ENCODE measurements at regions not wholly inside any gene's neighbourhood (a gene's known extent, or its start where the extent isn't known, plus 50 kb on each side); places are given as distances from the start of the nearest gene placed in this dataset.

- TF ChIP-seq CBX8 (IDR thresholded peaks at IDR 0.05; ENCODE audit: borderline replicate concordance, extremely low read depth, low read depth, low read length, poor library complexity, severe bottlenecking) (no peak), ATF7 (IDR thresholded peaks at IDR 0.05) (no peak), PCBP1 (IDR thresholded peaks at IDR 0.05; ENCODE audit: low read depth, low read length, poor library complexity, severe bottlenecking) (no peak), BDP1 (IDR thresholded peaks at IDR 0.05; ENCODE audit: insufficient read depth, insufficient read length) (no peak), NRF1 (conservative IDR thresholded peaks at IDR 0.05 in 1 of 2, IDR thresholded peaks at IDR 0.05 in 1 of 2) (no peak), CC2D1A (IDR thresholded peaks at IDR 0.05) (no peak)
These were observed 71.7 kb upstream of the PMFBP1 start (continued) for GRCh38 chr16:72243621-72244020.

- Histone ChIP-seq H3K36me3 (ENCODE audit: control insufficient read depth, insufficient read depth, low read length) (no peaks in the 10 kb centered on the region), H4K20me1 (replicated peaks; ENCODE audit: control insufficient read depth, insufficient read depth, low read length) (no peaks in the 10 kb centered on the region), H3K9ac (ENCODE audit: insufficient read depth in 1 of 2, low read depth in 2 of 2, low read length in 2 of 2) (no peak overlapping the region), H3K79me2 (ENCODE audit: control insufficient read depth, insufficient read depth, low read length) (no peaks in the 10 kb centered on the region), H3K4me2 (ENCODE audit: insufficient read depth, low read length) (no peak overlapping the region), H3K27me3 (ENCODE audit: control insufficient read depth in 2 of 2, insufficient read depth in 2 of 2, low read length in 2 of 2) (peaks cover 0 to 2% of the 10 kb centered on the region in 2 experiments; a peak in 1 of 5 replicates), H3K9me3 (replicated peaks; ENCODE audit: control insufficient read depth, insufficient read depth, low read depth, low read length) (no peaks in the 10 kb centered on the region), H3K4me1 (replicated peaks in 1 of 2; ENCODE audit: control insufficient read depth in 2 of 2, insufficient read depth in 2 of 2, low read length in 2 of 2) (no peaks in the 10 kb centered on the region), H3K27ac (ENCODE audit: extremely low read depth, low read depth, low read length) (no peak overlapping the region), H3K4me3 (no peak overlapping the region), H2AFZ (ENCODE audit: low read depth, low read length) (no peak overlapping the region), H3K9me1 (ENCODE audit: control insufficient read depth, insufficient read depth, low read length) (no peaks in the 10 kb centered on the region)
- in situ Hi-C loops (cut with MboI) (no loop called here), intact Hi-C loops (cut with micrococcal nuclease) (loop anchor here (5.0 kb wide), 1 partner anchor 225 kb away; no protein-coding TSS in a partner anchor)
- POLR2A ChIA-PET: no interaction called here
- BruUV-seq (replicated peaks): no TSS peak
- DNase-seq (ENCODE audit: extremely low read depth in 1 of 4, low spot score in 3 of 4) (no peak), ATAC-seq (no peak), FAIRE-seq (no peak)
- CTCF ChIA-PET (ENCODE audit: low intra/inter-chr PET ratio): no interaction called here
- no peak for TF ChIP-seq STAT6 (CRISPR knock-in tag; IDR thresholded peaks at IDR 0.05)
- no peak for TF ChIP-seq ZBTB17 (CRISPR knock-in tag; IDR thresholded peaks at IDR 0.05)
- no peak for TF ChIP-seq ATF6 (CRISPR knock-in tag; IDR thresholded peaks at IDR 0.05)
- TF ChIP-seq TAL1 (IDR thresholded peaks at IDR 0.05): no peak
- TF ChIP-seq ZNF449 (CRISPR knock-in tag; IDR thresholded peaks at IDR 0.05): no peak
- WGBS (ENCODE audit: insufficient coverage, low coverage, missing lambda C conversion rate): 0% methylated on average over 4 of the region's 4 CpGs
These were observed 70.8 kb upstream of the PMFBP1 start for GRCh38 chr16:72242757-72243156.

All from K562 (cell line).